ENCODE measurements at regions not wholly inside any gene's neighbourhood (a gene's known extent, or its start where the extent isn't known, plus 50 kb on each side); places are given as distances from the start of the nearest gene placed in this dataset.

GRCh38 chr5:154630410-154630809 lies 124.8 kb upstream of the LARP1 start:
- TF ChIP-seq ARNTL (CRISPR knock-in tag; IDR thresholded peaks at IDR 0.05; ENCODE audit: borderline replicate concordance, low read depth), result no peak
- TF ChIP-seq ZFP3 (CRISPR knock-in tag; IDR thresholded peaks at IDR 0.05), result no peak
- TF ChIP-seq PATZ1 (CRISPR knock-in tag; IDR thresholded peaks at IDR 0.05; ENCODE audit: borderline replicate concordance), result no peak
- no peak for TF ChIP-seq BACH2 (CRISPR knock-in tag; IDR thresholded peaks at IDR 0.05; ENCODE audit: borderline replicate concordance)
- TF ChIP-seq, protein P1, sequence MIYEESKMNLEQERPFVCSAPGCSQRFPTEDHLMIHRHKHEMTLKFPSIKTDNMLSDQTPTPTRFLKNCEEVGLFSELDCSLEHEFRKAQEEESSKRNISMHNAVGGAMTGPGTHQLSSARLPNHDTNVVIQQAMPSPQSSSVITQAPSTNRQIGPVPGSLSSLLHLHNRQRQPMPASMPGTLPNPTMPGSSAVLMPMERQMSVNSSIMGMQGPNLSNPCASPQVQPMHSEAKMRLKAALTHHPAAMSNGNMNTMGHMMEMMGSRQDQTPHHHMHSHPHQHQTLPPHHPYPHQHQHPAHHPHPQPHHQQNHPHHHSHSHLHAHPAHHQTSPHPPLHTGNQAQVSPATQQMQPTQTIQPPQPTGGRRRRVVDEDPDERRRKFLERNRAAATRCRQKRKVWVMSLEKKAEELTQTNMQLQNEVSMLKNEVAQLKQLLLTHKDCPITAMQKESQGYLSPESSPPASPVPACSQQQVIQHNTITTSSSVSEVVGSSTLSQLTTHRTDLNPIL (CRISPR knock-in tag; IDR thresholded peaks at IDR 0.05; ENCODE audit: low read depth), result no peak
- no peak for TF ChIP-seq ZC3H10 (CRISPR knock-in tag; IDR thresholded peaks at IDR 0.05)
- no peak for TF ChIP-seq OSR1 (CRISPR knock-in tag; IDR thresholded peaks at IDR 0.05)
- no peak for TF ChIP-seq CSDC2 (CRISPR knock-in tag; IDR thresholded peaks at IDR 0.05)
- no peak for TF ChIP-seq PPARA (CRISPR knock-in tag; IDR thresholded peaks at IDR 0.05; ENCODE audit: borderline replicate concordance)
- no peak for TF ChIP-seq POU6F1 (CRISPR knock-in tag; IDR thresholded peaks at IDR 0.05; ENCODE audit: borderline replicate concordance, low read depth)
- no peak for TF ChIP-seq RARB (CRISPR knock-in tag; IDR thresholded peaks at IDR 0.05)
- ATAC-seq, result no peak

DNA sequence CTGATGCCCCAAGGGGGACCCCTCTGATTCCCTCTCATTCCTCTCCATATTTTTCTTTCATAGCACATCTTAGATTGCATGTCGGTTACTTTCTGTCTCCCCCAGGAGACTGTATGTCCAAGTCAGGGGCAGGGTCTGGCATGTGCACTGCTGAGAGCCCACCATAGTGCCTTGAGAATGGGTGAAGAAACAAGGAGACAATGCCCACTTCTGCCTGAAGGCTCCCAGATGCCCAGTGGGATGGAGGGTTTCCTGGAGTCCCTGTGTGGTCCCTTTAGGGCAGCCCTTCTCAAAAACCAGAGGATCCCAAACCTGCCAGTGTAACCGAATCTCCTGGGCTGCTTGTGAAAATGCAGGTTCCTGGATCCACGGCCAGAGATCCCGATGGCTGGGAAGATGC lies 126.5 kb upstream of the LARP1 start:
- ATAC-seq, result no peak
- no peak for TF ChIP-seq CSDC2 (CRISPR knock-in tag; IDR thresholded peaks at IDR 0.05)
- no peak for TF ChIP-seq TCF4 (CRISPR knock-in tag; IDR thresholded peaks at IDR 0.05; ENCODE audit: borderline replicate concordance)

DNA sequence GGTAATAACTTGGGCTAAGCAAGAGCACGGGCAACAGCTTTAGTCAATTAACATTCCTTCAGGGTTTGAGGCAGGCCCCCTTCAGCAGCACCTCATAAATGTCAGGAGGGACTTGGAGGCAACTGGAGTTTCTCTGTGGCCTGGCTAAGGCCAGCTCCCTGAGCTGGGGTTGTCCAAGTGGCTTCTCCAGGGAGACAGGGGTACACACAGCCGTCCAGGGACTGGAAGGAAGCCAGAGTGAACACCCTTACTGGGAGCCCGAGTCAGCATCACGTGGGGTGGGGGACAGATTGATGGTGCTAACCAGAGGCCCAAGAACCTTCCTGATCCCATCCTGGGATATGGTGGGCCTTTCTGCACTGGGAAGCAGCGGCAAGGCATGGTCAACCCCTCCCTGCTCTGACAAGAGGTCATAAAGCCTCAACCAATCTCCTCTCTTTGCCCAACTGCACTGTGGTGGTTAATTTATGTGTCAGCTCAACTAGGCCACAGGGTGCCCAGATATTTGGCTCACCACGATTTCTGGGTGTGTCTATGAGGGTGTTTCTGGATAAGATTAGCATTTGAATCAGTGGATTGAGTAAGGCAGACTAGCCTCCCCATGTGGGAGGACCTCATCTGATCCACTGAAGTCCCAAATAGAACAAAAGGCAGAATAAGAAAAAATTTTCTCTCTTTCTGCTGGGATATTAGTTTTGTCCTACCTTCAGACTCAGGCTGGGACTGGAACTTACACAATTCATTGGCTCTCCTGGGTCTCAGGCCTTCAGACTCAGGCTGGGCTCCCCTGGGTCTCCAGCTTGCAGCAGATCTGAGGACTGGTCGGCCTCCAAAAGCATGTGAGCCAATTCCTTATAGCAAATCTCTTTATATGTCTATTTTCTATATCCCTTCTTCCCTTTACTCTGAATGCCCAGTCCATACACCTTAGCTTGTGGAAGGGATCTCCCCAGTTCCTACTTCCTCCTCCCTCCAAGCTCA lies 127.2 kb upstream of the LARP1 start:
- no peak for TF ChIP-seq ZC3H10 (CRISPR knock-in tag; IDR thresholded peaks at IDR 0.05)
- TF ChIP-seq, protein P2, sequence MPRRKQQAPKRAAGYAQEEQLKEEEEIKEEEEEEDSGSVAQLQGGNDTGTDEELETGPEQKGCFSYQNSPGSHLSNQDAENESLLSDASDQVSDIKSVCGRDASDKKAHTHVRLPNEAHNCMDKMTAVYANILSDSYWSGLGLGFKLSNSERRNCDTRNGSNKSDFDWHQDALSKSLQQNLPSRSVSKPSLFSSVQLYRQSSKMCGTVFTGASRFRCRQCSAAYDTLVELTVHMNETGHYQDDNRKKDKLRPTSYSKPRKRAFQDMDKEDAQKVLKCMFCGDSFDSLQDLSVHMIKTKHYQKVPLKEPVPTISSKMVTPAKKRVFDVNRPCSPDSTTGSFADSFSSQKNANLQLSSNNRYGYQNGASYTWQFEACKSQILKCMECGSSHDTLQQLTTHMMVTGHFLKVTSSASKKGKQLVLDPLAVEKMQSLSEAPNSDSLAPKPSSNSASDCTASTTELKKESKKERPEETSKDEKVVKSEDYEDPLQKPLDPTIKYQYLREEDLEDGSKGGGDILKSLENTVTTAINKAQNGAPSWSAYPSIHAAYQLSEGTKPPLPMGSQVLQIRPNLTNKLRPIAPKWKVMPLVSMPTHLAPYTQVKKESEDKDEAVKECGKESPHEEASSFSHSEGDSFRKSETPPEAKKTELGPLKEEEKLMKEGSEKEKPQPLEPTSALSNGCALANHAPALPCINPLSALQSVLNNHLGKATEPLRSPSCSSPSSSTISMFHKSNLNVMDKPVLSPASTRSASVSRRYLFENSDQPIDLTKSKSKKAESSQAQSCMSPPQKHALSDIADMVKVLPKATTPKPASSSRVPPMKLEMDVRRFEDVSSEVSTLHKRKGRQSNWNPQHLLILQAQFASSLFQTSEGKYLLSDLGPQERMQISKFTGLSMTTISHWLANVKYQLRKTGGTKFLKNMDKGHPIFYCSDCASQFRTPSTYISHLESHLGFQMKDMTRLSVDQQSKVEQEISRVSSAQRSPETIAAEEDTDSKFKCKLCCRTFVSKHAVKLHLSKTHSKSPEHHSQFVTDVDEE (CRISPR knock-in tag; IDR thresholded peaks at IDR 0.05), result no peak
- TF ChIP-seq ZFP30 (CRISPR knock-in tag; IDR thresholded peaks at IDR 0.05), result no peak
- no peak for TF ChIP-seq ZNF565 (CRISPR knock-in tag; conservative IDR thresholded peaks at IDR 0.05; ENCODE audit: low read depth)
- TF ChIP-seq PATZ1 (CRISPR knock-in tag; IDR thresholded peaks at IDR 0.05; ENCODE audit: borderline replicate concordance), result no peak
- no peak for TF ChIP-seq ARNTL (CRISPR knock-in tag; IDR thresholded peaks at IDR 0.05; ENCODE audit: borderline replicate concordance, low read depth)
- no peak for TF ChIP-seq PPARA (CRISPR knock-in tag; IDR thresholded peaks at IDR 0.05; ENCODE audit: borderline replicate concordance)
- TF ChIP-seq RARB (CRISPR knock-in tag; IDR thresholded peaks at IDR 0.05), result no peak
- TF ChIP-seq, protein P3, sequence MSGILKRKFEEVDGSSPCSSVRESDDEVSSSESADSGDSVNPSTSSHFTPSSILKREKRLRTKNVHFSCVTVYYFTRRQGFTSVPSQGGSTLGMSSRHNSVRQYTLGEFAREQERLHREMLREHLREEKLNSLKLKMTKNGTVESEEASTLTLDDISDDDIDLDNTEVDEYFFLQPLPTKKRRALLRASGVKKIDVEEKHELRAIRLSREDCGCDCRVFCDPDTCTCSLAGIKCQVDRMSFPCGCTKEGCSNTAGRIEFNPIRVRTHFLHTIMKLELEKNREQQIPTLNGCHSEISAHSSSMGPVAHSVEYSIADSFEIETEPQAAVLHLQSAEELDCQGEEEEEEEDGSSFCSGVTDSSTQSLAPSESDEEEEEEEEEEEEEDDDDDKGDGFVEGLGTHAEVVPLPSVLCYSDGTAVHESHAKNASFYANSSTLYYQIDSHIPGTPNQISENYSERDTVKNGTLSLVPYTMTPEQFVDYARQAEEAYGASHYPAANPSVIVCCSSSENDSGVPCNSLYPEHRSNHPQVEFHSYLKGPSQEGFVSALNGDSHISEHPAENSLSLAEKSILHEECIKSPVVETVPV (CRISPR knock-in tag; IDR thresholded peaks at IDR 0.05), result no peak
- TF ChIP-seq POU6F1 (CRISPR knock-in tag; IDR thresholded peaks at IDR 0.05; ENCODE audit: borderline replicate concordance, low read depth), result no peak
- TF ChIP-seq, protein P1 (CRISPR knock-in tag; IDR thresholded peaks at IDR 0.05; ENCODE audit: low read depth), result no peak
- TF ChIP-seq GLIS3 (CRISPR knock-in tag; IDR thresholded peaks at IDR 0.05), result no peak
- no peak for TF ChIP-seq ZFP3 (CRISPR knock-in tag; IDR thresholded peaks at IDR 0.05)
- TF ChIP-seq TOX (CRISPR knock-in tag; IDR thresholded peaks at IDR 0.05; ENCODE audit: borderline replicate concordance), result no peak
- TF ChIP-seq TCF4 (CRISPR knock-in tag; IDR thresholded peaks at IDR 0.05; ENCODE audit: borderline replicate concordance), result no peak
- TF ChIP-seq ESRRG (CRISPR knock-in tag; IDR thresholded peaks at IDR 0.05), result no peak
- no peak; the same call in 2 of the 3 replicates for ATAC-seq
